SK-N-SH (cell line): ENCODE measurements at regions not wholly inside any gene's neighbourhood (a gene's known extent, or its start where the extent isn't known, plus 50 kb on each side); places are given as distances from the start of the nearest gene placed in this dataset.

Experiments used
- CHD2 ChIP-seq: fragments of 150-350 bp; IDR thresholded peaks from 2 replicates; pipeline ENCODE4 v1.6.1; 2018; ENCODE audit warnings: low read length; ENCODE audit not compliant: partially characterized antibody
- CTCF ChIP-seq: fragments of 200-600 bp; sonication (generic); IDR thresholded peaks from 2 replicates; pipeline ENCODE4 v1.6.1; 2017; ENCODE audit warnings: antibody characterized with exemption, mild to moderate bottlenecking, moderate library complexity
- EP300 ChIP-seq, 2 experiments: IDR thresholded peaks; 2 replicates each; pipeline versions ENCODE4 v1.4.0 to v1.6.1; 2012; ENCODE audit warnings: borderline replicate concordance in 1 of 2, low read depth in 1 of 2, low read length in 1 of 2
- GABPA ChIP-seq: IDR thresholded peaks from 2 replicates; pipeline ENCODE4 v1.4.0; 2012; ENCODE audit warnings: low read depth, mild to moderate bottlenecking
- JUND ChIP-seq: IDR thresholded peaks from 2 replicates; pipeline ENCODE4 v1.4.0; 2012
- POLR2AphosphoS5 ChIP-seq: IDR thresholded peaks from 2 replicates; pipeline ENCODE4 v1.6.1; 2012; ENCODE audit warnings: low read depth, low read length
- RAD21 ChIP-seq: IDR thresholded peaks from 2 replicates; pipeline ENCODE4 v1.6.1; 2012; ENCODE audit warnings: mild to moderate bottlenecking, low read length
- REST ChIP-seq: IDR thresholded peaks from 2 replicates; pipeline ENCODE4 v1.6.1; 2012; ENCODE audit warnings: mild to moderate bottlenecking, low read depth, low read length, moderate library complexity
- SMC3 ChIP-seq: IDR thresholded peaks from 2 replicates; pipeline ENCODE4 v1.6.1; 2012; ENCODE audit warnings: low read depth, low read length, improper control_type of control experiment
- USF2 ChIP-seq: fragments of 150-350 bp; IDR thresholded peaks from 2 replicates; pipeline ENCODE4 v1.6.1; 2017; ENCODE audit warnings: antibody characterized with exemption, low read length, low read depth, borderline replicate concordance

- TF ChIP-seq EP300 (IDR thresholded peaks at IDR 0.05; ENCODE audit: borderline replicate concordance in 1 of 2, low read depth in 1 of 2, low read length in 1 of 2) (no peak), CTCF (no peak), JUND (no peak), REST (no peak), CHD2 (no peak), GABPA (no peak), POLR2AphosphoS5 (no peak), SMC3 (no peak), USF2 (no peak), RAD21 (no peak)
Observed at GRCh38 chrX:1938190-1938589, 323.3 kb downstream of the ASMT start.
